H1 (cell line): ENCODE measurements at regions not wholly inside any gene's neighbourhood (a gene's known extent, or its start where the extent isn't known, plus 50 kb on each side); places are given as distances from the start of the nearest gene placed in this dataset.

Source experiments
- CTCF ChIA-PET: fragments of 300-600 bp; sonication (Branson Sonifier 250); formaldehyde crosslinking; loops from one replicate; lab custom pipeline; 2021; ENCODE audit not compliant: partially characterized antibody; lab: Charles Lee
- POLR2A ChIA-PET: fragments of 300-600 bp; sonication (Branson Sonifier 250); formaldehyde crosslinking; loops from one replicate; lab custom pipeline; 2021; ENCODE audit warnings: inconsistent platforms; ENCODE audit not compliant: partially characterized antibody; lab: Charles Lee
- DNase-seq, 2 experiments: peaks; one replicate each; pipeline versions ENCODE4 v3.0.0 to v3.0.0-alpha.2; 2010 to 2022; ENCODE audit warnings: low spot score in 2 of 2, low read depth in 1 of 2, mixed read lengths in 1 of 2
- FAIRE-seq: peaks from 2 replicates; lab custom pipeline; 2011; peaks lifted over from hg19 to GRCh38; lab: Jason Lieb, UNC
- H2AFZ ChIP-seq: 2 replicates; pipeline ENCODE4 v1.8.1; 2012; ENCODE audit warnings: low read length, inconsistent platforms
- H2AK5ac ChIP-seq: 2 replicates; pipeline ENCODE4 v1.6.1; 2013; ENCODE audit warnings: low read depth, low read length
- H2BK120ac ChIP-seq: replicated peaks from 2 replicates; pipeline ENCODE3; 2013; ENCODE audit warnings: low read depth, low read length, inconsistent platforms
- H2BK12ac ChIP-seq: 2 replicates; pipeline ENCODE4 v1.6.1; 2013; ENCODE audit warnings: low read depth, low read length
- H2BK15ac ChIP-seq: 2 replicates; pipeline ENCODE4 v1.6.1; 2013; ENCODE audit warnings: low read length
- H2BK20ac ChIP-seq: 2 replicates; pipeline ENCODE4 v1.6.1; 2013; ENCODE audit warnings: low read length
- H2BK5ac ChIP-seq: 2 replicates; pipeline ENCODE4 v1.6.1; 2013; ENCODE audit warnings: low read depth, low read length
- H3K14ac ChIP-seq: 2 replicates; pipeline ENCODE4 v1.6.1; 2013; ENCODE audit warnings: inconsistent platforms; ENCODE audit not compliant: insufficient read length
- H3K18ac ChIP-seq: 2 replicates; pipeline ENCODE4 v1.6.1; 2013; ENCODE audit warnings: low read length; ENCODE audit errors: extremely low read depth
- H3K23ac ChIP-seq: 2 replicates; pipeline ENCODE4 v1.6.1; 2013; ENCODE audit warnings: inconsistent platforms; ENCODE audit not compliant: insufficient read length
- H3K23me2 ChIP-seq: 2 replicates; pipeline ENCODE4 v1.6.1; 2013; ENCODE audit warnings: low read depth, low read length
- H3K27ac ChIP-seq: 2 replicates; pipeline ENCODE4 v1.6.1; 2011; ENCODE audit warnings: low read depth, low read length, inconsistent platforms
- H3K27me3 ChIP-seq, 4 experiments: replicated peaks in 1 of 4; 1 replicate in 1 of 4; 2 replicates in 3 of 4; pipeline versions ENCODE4 v1.6.1 to v1.8.1; 2011 to 2013; ENCODE audit warnings: low read length in 3 of 4, mild to moderate bottlenecking in 3 of 4, inconsistent platforms in 2 of 4, mixed read lengths in 2 of 4, moderate library complexity in 1 of 4; ENCODE audit not compliant: control insufficient read depth in 3 of 4, insufficient read depth in 3 of 4; ENCODE audit errors: extremely low read depth in 1 of 4
- H3K36me3 ChIP-seq, 4 experiments: 2 replicates each; pipeline versions ENCODE4 v1.6.1 to v1.8.1; 2011 to 2013; ENCODE audit warnings: mild to moderate bottlenecking in 4 of 4, low read length in 3 of 4, moderate library complexity in 2 of 4, control low read depth in 1 of 4, inconsistent platforms in 1 of 4; ENCODE audit not compliant: insufficient read depth in 4 of 4, control insufficient read depth in 2 of 4
- H3K4ac ChIP-seq: replicated peaks from 2 replicates; pipeline ENCODE3; 2013; ENCODE audit warnings: low read length, low read depth, mixed read lengths, inconsistent platforms; ENCODE audit not compliant: insufficient read length
- H3K4me1 ChIP-seq, 4 experiments: replicated peaks in 1 of 4; 1 replicate in 1 of 4; 2 replicates in 3 of 4; pipeline versions ENCODE4 v1.6.1 to v1.8.1; 2011 to 2013; ENCODE audit warnings: low read length in 3 of 4, inconsistent platforms in 2 of 4, mixed read lengths in 1 of 4; ENCODE audit not compliant: insufficient read depth in 4 of 4, control insufficient read depth in 3 of 4
- H3K4me2 ChIP-seq, 2 experiments: 2 replicates each; pipeline versions ENCODE4 v1.6.1 to v1.8.1; 2011 to 2013; ENCODE audit warnings: low read depth in 2 of 2, low read length in 2 of 2, control low read depth in 1 of 2, inconsistent platforms in 1 of 2, mild to moderate bottlenecking in 1 of 2; ENCODE audit not compliant: insufficient read depth in 1 of 2
- H3K4me3 ChIP-seq, 4 experiments: fragments of 200-600, 300-600 bp in 1 of 4; sonication (generic), shearing (Covaris generic), sonication (Bioruptor Twin) in 1 of 4; 2 replicates each; pipeline versions ENCODE4 v1.5.1 to v1.8.1; 2011 to 2016; ENCODE audit warnings: low read length in 4 of 4, low read depth in 3 of 4, control low read depth in 2 of 4, inconsistent platforms in 2 of 4, mild to moderate bottlenecking in 2 of 4, mixed read lengths in 1 of 4, moderate library complexity in 1 of 4; ENCODE audit not compliant: insufficient read depth in 2 of 4; ENCODE audit errors: extremely low read depth in 1 of 4
- H3K56ac ChIP-seq: replicated peaks from 2 replicates; pipeline ENCODE3; 2013; ENCODE audit warnings: low read depth, mild to moderate bottlenecking, mixed read lengths, low read length, inconsistent platforms; ENCODE audit not compliant: insufficient read length
- H3K79me1 ChIP-seq: 2 replicates; pipeline ENCODE4 v1.6.1; 2013; ENCODE audit warnings: low read depth, low read length, control low read depth
- H3K79me2 ChIP-seq, 2 experiments: 2 replicates each; pipeline versions ENCODE4 v1.6.1 to v1.8.1; 2012 to 2013; ENCODE audit warnings: low read length in 2 of 2, mild to moderate bottlenecking in 2 of 2, inconsistent platforms in 1 of 2; ENCODE audit not compliant: insufficient read depth in 2 of 2, control insufficient read depth in 1 of 2
- H3K9ac ChIP-seq, 4 experiments: replicated peaks in 1 of 4; 1 replicate in 1 of 4; 2 replicates in 3 of 4; pipeline versions ENCODE4 v1.6.1 to v1.8.1; 2011 to 2013; ENCODE audit warnings: low read depth in 3 of 4, low read length in 3 of 4, control low read depth in 2 of 4, mild to moderate bottlenecking in 2 of 4, moderate library complexity in 2 of 4, inconsistent platforms in 1 of 4; ENCODE audit errors: extremely low read depth in 1 of 4
- H3K9me3 ChIP-seq, 2 experiments: 2 replicates each; pipeline versions ENCODE4 v1.6.1 to v1.8.1; 2012 to 2013; ENCODE audit warnings: mild to moderate bottlenecking in 2 of 2, moderate library complexity in 2 of 2, control low read depth in 1 of 2, inconsistent platforms in 1 of 2, low read depth in 1 of 2, low read length in 1 of 2, mixed read lengths in 1 of 2; ENCODE audit not compliant: insufficient read depth in 2 of 2
- H4K20me1 ChIP-seq, 2 experiments: replicated peaks in 1 of 2; 2 replicates each; pipeline versions ENCODE3 to v1.8.1; 2011 to 2013; ENCODE audit warnings: inconsistent platforms in 2 of 2, low read length in 2 of 2, mild to moderate bottlenecking in 1 of 2; ENCODE audit not compliant: insufficient read depth in 2 of 2, control insufficient read depth in 1 of 2
- H4K5ac ChIP-seq: 2 replicates; pipeline ENCODE4 v1.6.1; 2013; ENCODE audit warnings: low read length, low read depth, mixed read lengths, inconsistent platforms; ENCODE audit not compliant: insufficient read length
- H4K8ac ChIP-seq: 2 replicates; pipeline ENCODE4 v1.8.0; 2013; ENCODE audit warnings: mild to moderate bottlenecking, moderate library complexity, low read length, inconsistent platforms; ENCODE audit not compliant: insufficient read depth; ENCODE audit errors: extremely low read depth
- H4K91ac ChIP-seq: replicated peaks from 2 replicates; pipeline ENCODE3; 2013; ENCODE audit warnings: low read length, mixed read lengths, inconsistent platforms; ENCODE audit not compliant: insufficient read length
- HDAC2 ChIP-seq, 2 experiments: fragments of 300-600 bp in 1 of 2; sonication (generic) in 1 of 2; IDR thresholded peaks; 2 replicates each; pipeline ENCODE4 v1.6.1; 2011 to 2012; ENCODE audit warnings: low read depth in 2 of 2, low read length in 2 of 2, mild to moderate bottlenecking in 2 of 2, moderate library complexity in 2 of 2, borderline replicate concordance in 1 of 2, inconsistent platforms in 1 of 2
- JUN ChIP-seq: IDR thresholded peaks from 2 replicates; pipeline ENCODE4 v1.6.1; 2011; ENCODE audit warnings: low read depth, mild to moderate bottlenecking, improper control_type of control experiment, low read length
- KDM1A ChIP-seq: fragments of 200-600, 300-600 bp; sonication (generic); IDR thresholded peaks from 2 replicates; pipeline ENCODE4 v1.7.1; 2016; ENCODE audit warnings: mild to moderate bottlenecking, low read length, borderline replicate concordance
- KDM4A ChIP-seq: IDR thresholded peaks from one replicate; pipeline ENCODE4 v1.7.1; 2012; ENCODE audit warnings: low read depth, mild to moderate bottlenecking, moderate library complexity, low read length, inconsistent platforms; ENCODE audit not compliant: severe bottlenecking
- KDM5A ChIP-seq: fragments of 200-600 bp; IDR thresholded peaks from 2 replicates; pipeline ENCODE4 v1.7.1; 2012; ENCODE audit warnings: mild to moderate bottlenecking, low read length, inconsistent platforms, mixed read lengths
- WGBS, 2 experiments: shearing (Covaris generic) in 1 of 2; methylation state at CpG; one replicate each; pipeline versions ENCODE4 v1.1.6 to v1.1.7; 2013 to 2015; ENCODE audit warnings: low lambda C conversion rate in 2 of 2, mixed read lengths in 2 of 2, inconsistent platforms in 1 of 2, low coverage in 1 of 2, missing lambda C conversion rate in 1 of 2; ENCODE audit not compliant: insufficient replicate concordance in 2 of 2, insufficient coverage in 1 of 2, insufficient read length in 1 of 2; ENCODE audit errors: extremely low coverage in 1 of 2, missing lambda C conversion rate in 1 of 2; 5-methylcytosine and 5-hydroxymethylcytosine counted together
- TF ChIP-seq, protein P1 (sequence below): IDR thresholded peaks from 2 replicates; pipeline ENCODE4 v1.6.1; 2012; ENCODE audit warnings: inconsistent platforms

- H2BK12ac ChIP-seq: no peak overlapping the region
- no peak overlapping the region for H2BK20ac ChIP-seq
- H3K4ac ChIP-seq: no peak overlapping the region
- no peak overlapping the region for H3K27ac ChIP-seq
- FAIRE-seq: no peak
- no peak overlapping the region for H3K4me2 ChIP-seq
- no peaks in the 10 kb centered on the region for H3K27me3 ChIP-seq
- no peak overlapping the region for H3K4me3 ChIP-seq
- H3K9me3 ChIP-seq: 0 out of 4 replicates have a peak, but pooled peaks cover 0 to 4% of the 10 kb centered on the region in 2 experiments
- no peak overlapping the region for H4K5ac ChIP-seq
- no peaks in the 10 kb centered on the region for H3K36me3 ChIP-seq
- no peaks in the 10 kb centered on the region for H3K79me1 ChIP-seq
- no peaks in the 10 kb centered on the region for H3K4me1 ChIP-seq
- no peak overlapping the region for H3K18ac ChIP-seq
- ChIA-PET CTCF (interaction anchor here (0.7 to 1.6 kb wide), 4 partner anchors 13 to 37 kb away, joined by 3 to 4 read pairs (median 3); no protein-coding TSS in a partner anchor), POLR2A (interaction anchor here (0.6 kb wide), 1 partner anchor 391 kb away, joined by 3 read pairs; no protein-coding TSS in a partner anchor)
- H2AK5ac ChIP-seq: no peak overlapping the region
- H2AFZ ChIP-seq: no peak overlapping the region
- H2BK5ac ChIP-seq: no peak overlapping the region
- H3K23ac ChIP-seq: no peak overlapping the region
- H3K14ac ChIP-seq: no peak overlapping the region
- H4K8ac ChIP-seq: no peak overlapping the region
- H3K23me2 ChIP-seq: no peaks in the 10 kb centered on the region; the same call in 1 of the 2 replicates
- no peaks in the 10 kb centered on the region for H3K79me2 ChIP-seq
- no peak for DNase-seq
- H2BK120ac ChIP-seq: no peak overlapping the region
- 84% methylated on average over 3 of the region's 3 CpGs; no CpG with 5 or more reads in 1 of the 2 experiments for WGBS, 2 experiments
- H3K9ac ChIP-seq: no peak overlapping the region
- no peak overlapping the region for H4K91ac ChIP-seq
- no peak overlapping the region for H2BK15ac ChIP-seq
- no peaks in the 10 kb centered on the region for H4K20me1 ChIP-seq
- no peak overlapping the region for H3K56ac ChIP-seq
- TF ChIP-seq JUN (no peak), KDM5A (no peak), HDAC2 (IDR thresholded peaks at IDR 0.05; ENCODE audit: borderline replicate concordance in 1 of 2, low read depth in 2 of 2, low read length in 2 of 2) (no peak), KDM1A (no peak), KDM4A (no peak)
- TF ChIP-seq, protein P1, sequence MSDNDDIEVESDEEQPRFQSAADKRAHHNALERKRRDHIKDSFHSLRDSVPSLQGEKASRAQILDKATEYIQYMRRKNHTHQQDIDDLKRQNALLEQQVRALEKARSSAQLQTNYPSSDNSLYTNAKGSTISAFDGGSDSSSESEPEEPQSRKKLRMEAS: no peak
Measured at GRCh38 chr10:63696205-63696604, 175.0 kb downstream of the REEP3 start.
